ENCODE measurements at regions not wholly inside any gene's neighbourhood (a gene's known extent, or its start where the extent isn't known, plus 50 kb on each side); places are given as distances from the start of the nearest gene placed in this dataset.

GRCh38 chr9:115614326-115614999, 496.5 kb upstream of the TNC start:
- DNase-seq (ENCODE audit: low spot score), result no peak
- H3K27ac ChIP-seq (ENCODE audit: low read depth in 1 of 2, low read length in 2 of 2), result no peak overlapping the region
- H3K4me1 ChIP-seq (ENCODE audit: control insufficient read depth in 4 of 4, insufficient read depth in 4 of 4, low read length in 3 of 4), result no peaks in the 10 kb centered on the region
- H3K9me3 ChIP-seq (ENCODE audit: control insufficient read depth in 4 of 4, low read length in 3 of 4), result peaks cover 0 to under 1% (median 0%) of the 10 kb centered on the region in 4 donors
- TF ChIP-seq JUND (IDR thresholded peaks at IDR 0.05) (no peak), FOXA2 (IDR thresholded peaks at IDR 0.05) (no peak), HNF4A (conservative IDR thresholded peaks at IDR 0.05) (no peak), FOXA1 (IDR thresholded peaks at IDR 0.05) (no peak), NR2F2 (IDR thresholded peaks at IDR 0.05) (no peak)
- 67% methylated on average over 4 of the region's 4 CpGs for WGBS
- H3K4me3 ChIP-seq (ENCODE audit: low read depth in 1 of 3, low read length in 3 of 3), result no peak overlapping the region
- H3K36me3 ChIP-seq (ENCODE audit: control insufficient read depth in 4 of 4, insufficient read depth in 3 of 4, low read depth in 1 of 4, low read length in 3 of 4), result no peaks in the 10 kb centered on the region
- no peak overlapping the region for H3K9ac ChIP-seq (ENCODE audit: low read depth in 1 of 2, low read length in 2 of 2)
- H3K27me3 ChIP-seq (ENCODE audit: control insufficient read depth in 4 of 4, insufficient read depth in 4 of 4, low read length in 3 of 4), result peaks cover 0 to 7% (median 2%) of the 10 kb centered on the region in 4 donors

GRCh38 chr9:115615000-115615401, 497.0 kb upstream of the TNC start:
- WGBS, result 52% methylated on average over 3 of the region's 3 CpGs
- TF ChIP-seq REST (IDR thresholded peaks at IDR 0.05) (no peak), HNF4A (conservative IDR thresholded peaks at IDR 0.05) (no peak), SP1 (IDR thresholded peaks at IDR 0.05) (no peak), RAD21 (IDR thresholded peaks at IDR 0.05) (no peak), CTCF (IDR thresholded peaks at IDR 0.05; ENCODE audit: low read depth, low read length, missing input control) (no peak), JUND (IDR thresholded peaks at IDR 0.05) (no peak), FOXA2 (IDR thresholded peaks at IDR 0.05) (no peak), ZBTB33 (IDR thresholded peaks at IDR 0.05) (no peak), GABPA (IDR thresholded peaks at IDR 0.05 in 1 of 2, conservative IDR thresholded peaks at IDR 0.05 in 1 of 2) (no peak), ATF3 (IDR thresholded peaks at IDR 0.05) (no peak), MAX (IDR thresholded peaks at IDR 0.05) (no peak), NR2F2 (IDR thresholded peaks at IDR 0.05) (no peak)

More at GRCh38 chr9:115615000-115615401, 497.0 kb upstream of the TNC start:
- no peak overlapping the region for H3K9ac ChIP-seq (ENCODE audit: low read depth in 1 of 2, low read length in 2 of 2)
- H3K9me3 ChIP-seq (ENCODE audit: control insufficient read depth in 4 of 4, low read length in 3 of 4), result no peaks in the 10 kb centered on the region
- DNase-seq (ENCODE audit: low spot score), result no peak
- peaks cover 0 to 7% (median 2%) of the 10 kb centered on the region in 4 donors for H3K27me3 ChIP-seq (ENCODE audit: control insufficient read depth in 4 of 4, insufficient read depth in 4 of 4, low read length in 3 of 4)
- no peak overlapping the region for H3K27ac ChIP-seq (ENCODE audit: low read depth in 1 of 2, low read length in 2 of 2)
- H3K4me1 ChIP-seq (ENCODE audit: control insufficient read depth in 4 of 4, insufficient read depth in 4 of 4, low read length in 3 of 4), result no peaks in the 10 kb centered on the region
- no peaks in the 10 kb centered on the region for H3K36me3 ChIP-seq (ENCODE audit: control insufficient read depth in 4 of 4, insufficient read depth in 3 of 4, low read depth in 1 of 4, low read length in 3 of 4)
- H3K4me3 ChIP-seq (ENCODE audit: low read depth in 1 of 3, low read length in 3 of 3), result no peak overlapping the region

Measured in liver (tissue), 8 donors.